T follicular helper cell (primary cell): ENCODE measurements at regions not wholly inside any gene's neighbourhood (a gene's known extent, or its start where the extent isn't known, plus 50 kb on each side); places are given as distances from the start of the nearest gene placed in this dataset.
"Not testable (repeated sequence)": the region's sequence is repeated elsewhere in the genome, so short reads cannot be mapped to it uniquely, and the experiment has no call there.

Experiments
- DNase-seq: peaks from one replicate; pipeline ENCODE4 v3.0.0-alpha.2; 2020; ENCODE audit warnings: low read depth

DNA sequence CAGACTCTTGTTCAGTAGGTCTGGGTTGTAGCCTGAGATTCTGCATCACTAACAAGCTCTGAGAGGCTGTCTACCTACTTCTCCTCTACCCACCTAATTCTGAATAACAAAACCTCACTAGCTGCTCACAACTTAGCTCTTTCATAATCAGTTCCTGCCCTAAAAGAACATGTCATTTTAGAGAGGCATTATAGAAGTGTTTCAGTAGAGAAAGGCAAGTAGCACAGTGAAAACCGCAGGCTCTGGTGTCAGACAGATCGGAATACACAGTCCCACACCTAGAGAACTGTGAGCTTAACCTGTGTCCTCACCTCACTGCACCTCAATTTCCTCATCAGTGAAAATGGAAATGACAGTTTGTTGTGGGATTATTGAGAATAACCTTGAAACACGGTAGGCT is 1337.6 kb upstream of the TENM4 start:
- DNase-seq, result no peak

DNA sequence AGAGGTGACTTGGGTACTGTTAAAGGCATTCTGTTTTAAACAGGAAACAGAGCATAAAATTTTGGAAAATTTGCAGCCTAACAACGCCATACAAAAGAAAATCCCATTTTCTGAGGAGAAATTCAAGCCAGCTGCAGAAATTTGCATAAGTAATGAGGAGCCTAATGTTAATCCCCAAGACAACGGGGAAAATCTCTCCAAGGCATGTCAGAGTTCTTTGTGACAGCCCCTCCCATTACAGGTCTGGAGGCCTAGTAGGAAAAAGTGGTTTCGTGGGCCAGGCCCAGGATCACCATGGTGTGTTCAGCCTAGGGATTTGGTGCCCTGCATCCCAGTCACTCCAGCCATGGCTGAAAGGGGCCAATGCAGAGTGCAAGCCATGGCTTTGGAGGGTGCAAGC is 1333.1 kb upstream of the TENM4 start:
- DNase-seq, result no peak

DNA sequence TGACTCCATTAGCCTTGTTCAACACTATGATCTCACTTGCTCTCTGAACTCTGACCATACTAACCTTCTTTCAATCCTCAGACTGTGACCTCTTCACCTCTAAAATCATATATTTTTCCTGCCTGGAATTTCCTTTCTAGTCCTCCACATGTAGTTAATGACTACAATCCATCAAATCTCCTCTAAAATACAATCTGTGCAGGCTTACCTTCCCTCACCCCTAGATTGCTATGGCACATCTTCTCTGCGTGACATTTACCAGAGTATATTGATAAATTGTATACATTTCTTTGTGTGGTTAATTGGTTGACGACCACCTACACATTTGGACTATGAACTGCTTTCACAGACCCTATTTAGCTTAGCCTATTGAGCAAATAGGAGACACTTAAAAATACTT is 1330.2 kb upstream of the TENM4 start:
- DNase-seq, result no peak

DNA sequence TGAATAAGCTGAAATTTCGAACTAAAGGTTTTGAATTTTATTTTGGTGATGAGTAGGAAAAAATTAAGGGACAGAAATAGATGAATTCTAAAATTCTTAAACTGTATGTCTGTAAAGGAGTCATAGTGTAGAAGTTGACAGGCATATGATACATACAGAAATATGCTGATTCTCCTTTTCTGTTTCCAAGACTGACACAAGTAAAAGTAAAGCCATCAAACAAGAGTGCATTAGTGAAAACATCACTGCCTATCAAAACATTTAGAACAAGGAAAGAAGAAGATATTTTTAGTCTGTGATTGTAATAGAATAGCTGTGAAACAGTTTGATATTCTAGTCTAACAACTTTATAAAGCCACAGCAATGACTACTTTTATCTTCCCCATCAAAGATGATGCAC is 1318.0 kb upstream of the TENM4 start:
- no peak for DNase-seq

DNA sequence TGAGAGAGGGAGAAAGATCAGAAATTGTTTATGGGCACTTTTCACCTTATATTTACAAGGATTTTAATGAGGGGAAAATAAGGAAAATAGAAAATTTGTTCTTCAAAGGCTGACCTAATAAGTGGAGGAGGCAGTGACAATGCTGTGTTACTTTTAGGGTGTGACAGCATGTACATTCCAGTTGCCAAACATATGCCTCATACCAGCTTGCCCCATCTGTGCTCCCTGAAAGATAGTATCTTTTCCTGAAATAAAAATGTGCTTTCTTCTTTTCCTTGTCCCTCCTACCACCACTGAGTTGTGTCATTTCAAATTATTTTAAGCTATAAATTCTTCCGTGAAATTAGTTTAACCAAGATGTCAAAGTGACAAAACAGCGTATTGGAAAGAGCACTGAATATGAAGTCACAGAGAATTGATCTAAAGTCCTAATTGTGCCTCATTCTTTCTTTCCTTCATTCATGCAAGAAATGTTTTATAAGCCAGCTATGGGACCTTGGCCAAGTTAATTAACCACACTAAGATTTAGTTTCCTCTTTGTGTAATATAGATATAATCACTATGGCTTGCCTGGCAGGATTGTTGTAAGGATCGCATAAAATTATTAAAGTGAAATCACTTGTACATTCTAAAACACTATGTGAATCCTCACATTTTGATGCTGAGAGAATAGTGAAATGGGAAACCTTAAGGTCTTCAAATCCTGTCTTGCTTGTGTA is 1307.5 kb upstream of the TENM4 start:
- no peak for DNase-seq

DNA sequence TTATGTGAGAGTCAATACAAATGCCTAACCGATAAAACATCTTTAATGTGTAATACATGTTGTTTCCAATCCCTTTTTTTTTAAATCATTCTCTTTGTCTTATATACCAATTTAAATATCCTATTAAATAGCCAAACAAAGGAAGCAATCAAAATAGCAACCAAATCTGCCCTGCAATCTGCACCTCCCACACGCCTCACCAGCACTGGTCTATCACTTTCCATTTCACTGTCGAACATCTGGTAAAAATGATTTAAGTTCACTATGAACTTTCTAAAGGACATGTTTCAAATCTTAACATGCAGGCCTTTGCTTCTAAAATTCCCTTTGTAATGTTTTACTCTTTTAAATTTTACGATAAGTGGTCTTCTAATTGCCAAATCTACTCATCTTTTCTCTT is 1305.5 kb upstream of the TENM4 start:
- DNase-seq, result no peak

DNA sequence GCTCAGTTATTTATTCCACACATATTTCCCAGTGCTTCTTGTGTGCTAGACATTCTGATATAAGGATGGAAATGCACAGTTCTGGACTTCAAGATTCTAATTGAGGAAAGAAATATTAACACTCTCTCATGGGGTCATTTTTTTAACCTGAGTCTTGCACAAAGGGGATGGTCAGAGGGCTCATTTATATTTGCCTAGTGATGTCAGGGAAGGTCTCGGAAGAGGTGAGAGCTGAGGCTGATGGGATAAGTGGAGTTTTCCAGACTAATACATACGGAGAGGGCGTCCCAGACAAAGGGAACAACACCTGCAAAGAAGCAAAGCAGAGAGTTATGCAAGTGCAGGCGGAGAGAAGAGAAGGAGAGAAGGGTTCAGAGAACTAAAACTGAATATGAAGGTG is 1304.6 kb upstream of the TENM4 start:
- no peak for DNase-seq

DNA sequence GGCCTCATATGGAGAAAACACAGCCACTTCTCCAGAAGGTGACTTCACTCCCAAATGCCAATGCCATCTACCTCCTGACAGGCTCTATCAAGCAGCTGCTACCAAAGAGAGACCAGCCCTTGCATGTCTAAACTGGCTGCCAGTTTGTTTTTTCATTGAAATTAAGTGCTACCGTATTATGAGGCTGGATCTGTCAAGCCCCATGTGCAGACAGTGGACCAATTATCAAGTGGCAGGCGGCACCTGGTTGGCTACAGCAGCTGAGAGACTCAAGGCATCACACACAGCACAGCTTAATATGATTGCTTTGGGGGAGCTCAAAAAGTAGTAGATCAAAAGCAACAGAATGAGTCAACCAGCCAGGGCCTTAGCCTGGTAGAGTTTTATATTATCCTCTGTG is 1293.0 kb upstream of the TENM4 start:
- no peak for DNase-seq

DNA sequence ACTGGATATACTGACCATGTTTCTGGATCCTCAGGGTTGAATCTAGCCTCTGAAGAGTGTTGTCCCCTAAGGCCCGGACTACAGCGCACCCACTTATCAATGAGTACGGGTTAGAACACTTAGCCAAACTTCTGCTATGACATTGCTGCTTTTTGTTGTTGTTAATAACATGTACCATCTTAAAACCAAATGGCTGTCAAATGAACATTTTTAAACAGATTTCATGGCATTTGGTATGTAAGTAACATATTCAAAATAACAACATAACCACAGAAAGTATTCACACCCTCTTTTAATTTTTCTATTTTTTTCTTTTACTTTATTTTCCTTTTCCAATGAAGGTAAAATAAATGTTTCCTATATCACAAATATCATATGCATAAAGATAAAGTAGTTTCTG is 1292.5 kb upstream of the TENM4 start:
- DNase-seq, result no peak

DNA sequence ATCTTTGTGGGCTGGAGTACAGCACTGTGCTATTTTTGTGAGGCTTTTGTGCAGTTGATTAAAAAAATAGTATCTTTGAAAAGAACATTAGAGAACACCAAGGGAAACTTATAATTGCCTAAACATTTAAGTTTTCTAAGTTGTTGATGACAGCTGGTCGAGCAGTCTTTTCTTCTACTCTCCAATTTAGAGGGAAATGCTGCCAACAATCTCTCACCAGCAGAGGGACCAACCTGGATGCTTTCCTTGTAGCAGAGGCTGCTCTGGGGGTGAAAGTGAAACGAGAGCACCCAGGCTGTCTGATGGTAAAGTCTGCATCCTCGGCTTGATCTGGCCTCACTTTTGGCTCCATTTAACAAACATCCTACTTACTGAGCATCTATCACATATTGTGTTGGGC is 1286.5 kb upstream of the TENM4 start:
- no peak for DNase-seq

DNA sequence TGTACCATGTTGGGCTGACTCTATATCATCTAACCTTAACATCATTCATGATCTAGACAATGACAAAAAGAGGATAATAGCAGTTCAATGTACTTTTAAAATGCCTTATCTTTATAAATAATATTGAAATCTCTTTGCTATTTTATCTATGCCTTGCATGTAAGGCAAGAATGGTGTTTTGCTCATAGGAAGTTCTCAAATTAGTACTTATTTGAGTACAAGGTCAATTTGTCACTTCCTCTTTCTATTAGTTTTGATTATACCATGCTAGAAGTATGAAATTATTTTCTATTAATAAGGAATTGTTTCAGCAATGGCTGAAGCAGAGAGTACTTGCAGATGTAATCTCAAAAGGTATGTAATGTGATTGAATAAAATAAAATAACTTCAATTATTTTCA is 1285.4 kb upstream of the TENM4 start:
- no peak for DNase-seq

DNA sequence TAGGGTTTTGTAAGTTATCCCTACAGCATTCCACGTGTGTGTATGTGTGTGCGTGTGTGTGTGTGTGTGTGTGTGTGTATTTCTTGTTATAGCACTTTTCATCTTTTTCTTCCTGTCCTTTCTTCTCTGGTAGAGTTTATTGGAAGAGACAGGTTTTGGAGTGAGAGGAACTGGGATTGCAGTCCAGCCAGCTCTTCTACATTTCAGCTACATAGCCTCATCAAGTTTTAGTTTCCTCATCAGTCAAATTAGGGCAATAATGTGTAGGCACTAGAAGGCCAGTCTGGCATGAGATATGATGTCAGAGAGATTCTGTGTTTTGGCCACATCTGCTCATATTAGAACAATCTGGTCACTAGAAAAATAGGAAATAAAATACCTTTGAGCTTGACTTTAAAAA is 1283.5 kb upstream of the TENM4 start:
- DNase-seq, result no peak

DNA sequence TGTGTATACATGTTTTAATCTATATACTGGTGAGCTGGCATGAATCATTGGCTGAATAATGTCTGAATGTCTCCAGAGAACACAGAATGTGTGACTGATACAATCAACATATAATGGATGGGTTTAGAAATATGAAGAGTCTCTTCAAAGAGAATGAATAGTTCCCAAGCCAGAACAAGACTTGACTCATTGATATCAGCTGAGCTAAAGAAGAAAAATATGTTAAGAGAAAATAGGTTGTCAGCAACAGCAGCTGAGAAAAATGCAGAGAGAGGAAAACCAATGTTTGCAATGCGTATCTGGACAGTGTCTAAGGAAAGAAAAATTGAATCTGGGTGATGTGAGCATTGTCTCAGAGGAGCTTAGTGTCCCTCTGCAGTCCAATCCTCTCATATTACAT is 1281.8 kb upstream of the TENM4 start:
- no peak for DNase-seq

DNA sequence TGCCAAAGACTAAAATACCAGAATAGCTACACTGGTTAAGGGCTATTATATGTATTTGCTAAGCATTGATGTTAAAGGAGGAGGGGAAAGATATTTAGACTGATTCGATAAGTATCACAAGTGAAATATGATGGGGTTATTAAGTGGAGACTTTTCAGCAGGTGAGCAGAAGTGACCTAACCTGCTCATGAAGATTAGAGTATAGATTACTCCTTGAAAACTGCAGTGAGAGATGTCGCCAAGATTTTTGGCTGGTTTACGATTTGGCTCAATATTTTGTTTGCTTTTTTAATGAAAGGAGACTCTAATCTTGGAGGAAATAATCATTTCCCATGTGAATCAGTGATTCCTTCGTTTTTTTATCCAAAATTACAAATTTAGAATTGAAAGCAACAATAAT is 1279.5 kb upstream of the TENM4 start:
- no peak for DNase-seq

DNA sequence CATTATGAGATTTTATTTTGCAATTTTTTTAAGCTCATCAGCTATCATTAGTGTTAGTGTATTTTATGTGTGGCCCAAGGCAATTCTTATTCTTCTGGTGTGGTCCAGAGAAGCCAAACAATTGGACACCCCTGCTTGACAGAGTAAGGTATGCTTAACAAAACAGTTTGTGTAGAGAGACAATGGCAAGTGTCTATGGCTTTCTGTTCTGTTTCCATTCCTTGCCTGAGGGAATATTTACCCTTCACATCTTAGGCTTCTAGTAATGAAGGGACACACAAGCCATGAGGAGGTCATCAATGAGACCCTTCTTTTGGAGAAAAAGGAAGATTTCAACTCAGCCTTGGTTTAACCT is 1278.4 kb upstream of the TENM4 start:
- no peak for DNase-seq

DNA sequence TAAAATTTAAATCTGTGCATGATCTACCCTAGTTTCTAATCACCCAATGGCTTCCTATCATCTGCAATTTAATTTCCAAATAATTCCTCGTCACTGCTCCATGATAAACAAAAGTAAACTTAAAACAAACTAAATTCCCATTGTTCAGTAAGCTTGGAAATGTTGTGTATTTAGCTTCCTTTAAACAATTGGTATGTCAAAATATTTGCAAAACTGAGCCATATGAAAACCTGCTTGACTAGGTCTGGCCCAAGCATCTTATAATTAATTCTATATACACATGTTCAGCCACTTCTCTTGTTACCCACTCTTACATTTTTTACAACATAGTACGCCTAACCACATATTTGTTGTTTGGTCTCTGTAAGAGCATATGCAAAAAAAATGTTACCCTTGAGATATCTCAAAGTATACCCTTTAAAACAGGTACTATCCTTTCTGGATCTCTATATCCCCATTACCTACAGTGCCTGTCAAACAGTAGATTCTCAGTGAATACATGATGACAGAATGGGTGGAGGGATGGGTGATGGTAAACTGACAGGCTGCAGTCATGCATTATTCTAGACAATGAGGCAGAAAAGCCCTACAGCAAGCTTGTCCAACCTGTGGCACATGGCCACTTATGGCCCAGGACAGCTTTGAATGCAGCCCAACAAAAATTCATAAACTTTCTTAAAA is 1277.9 kb upstream of the TENM4 start:
- DNase-seq, result no peak

DNA sequence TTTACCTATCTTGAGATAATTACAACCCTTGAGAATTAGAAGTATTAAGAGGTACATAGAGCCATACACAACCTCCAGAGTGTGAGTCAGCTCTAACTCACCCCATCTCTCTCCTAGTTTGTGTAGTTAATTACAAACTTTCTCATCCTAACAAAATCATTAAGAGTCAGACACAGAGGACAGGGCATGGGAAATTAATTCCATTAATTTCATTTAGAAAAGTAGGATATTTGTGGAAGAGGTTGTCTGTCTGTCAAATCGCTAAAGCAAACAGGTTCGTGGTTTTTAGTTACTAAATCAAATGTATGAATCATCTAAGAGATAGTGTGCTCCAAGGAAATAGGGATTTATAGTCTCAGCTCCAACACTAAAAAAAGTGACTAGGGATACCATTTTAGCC is 1261.4 kb upstream of the TENM4 start:
- no peak for DNase-seq

DNA sequence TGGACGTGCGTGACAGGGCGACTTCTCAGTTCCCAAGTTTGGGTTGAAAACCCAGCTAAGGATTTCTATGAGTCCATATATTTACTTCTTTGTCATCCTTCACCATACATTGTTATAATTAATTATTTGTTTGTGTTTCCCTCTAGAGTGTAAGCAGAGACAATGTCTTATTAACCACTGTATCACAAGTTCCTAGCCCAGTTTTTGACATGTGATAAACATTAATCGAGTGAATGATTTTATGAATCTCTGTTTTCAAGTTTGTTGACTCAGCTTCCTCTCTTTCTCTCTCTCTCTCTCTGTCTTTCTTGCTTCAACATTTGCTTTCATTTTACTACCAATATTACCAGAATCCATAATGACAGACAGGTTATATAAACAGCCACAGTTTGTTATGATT is 1259.6 kb upstream of the TENM4 start:
- DNase-seq, result no peak

DNA sequence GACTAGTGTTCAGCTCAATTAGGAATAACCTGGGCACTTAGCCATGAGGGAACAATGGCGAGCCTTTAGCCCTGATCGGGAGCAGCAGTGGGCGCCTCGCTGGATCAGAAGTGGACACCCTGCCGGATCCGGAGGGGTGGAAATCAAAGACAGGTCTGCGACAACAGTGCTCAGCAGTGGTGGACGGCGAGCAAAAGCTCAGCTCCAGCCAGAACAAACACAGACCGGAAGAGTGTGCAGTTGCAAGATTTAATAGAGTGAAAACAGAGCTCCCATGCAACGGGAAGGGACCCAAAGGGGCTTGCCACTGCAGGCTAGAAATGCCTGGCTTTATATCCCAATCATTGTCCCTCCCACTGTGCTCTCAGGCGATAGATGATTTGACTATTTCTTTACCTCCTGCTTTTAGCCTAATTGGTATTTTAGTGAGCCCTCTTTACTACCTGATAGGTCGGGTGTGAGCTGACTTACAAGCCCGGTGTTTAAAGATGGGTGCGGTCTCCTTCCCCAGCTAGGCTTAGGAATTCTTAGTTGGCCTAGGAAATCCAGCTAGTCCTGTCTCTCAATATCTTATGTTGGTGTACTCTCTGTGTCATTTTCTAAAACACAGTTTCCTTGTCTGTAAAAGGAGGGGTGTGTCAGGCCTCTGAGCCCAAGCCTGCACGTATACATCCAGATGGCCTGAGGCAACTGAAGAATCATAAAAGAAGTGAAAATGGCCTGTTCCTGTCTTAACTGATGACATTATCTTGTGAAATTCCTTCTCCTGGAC is 1258.8 kb upstream of the TENM4 start:
- DNase-seq, result not testable (repeated sequence)

DNA sequence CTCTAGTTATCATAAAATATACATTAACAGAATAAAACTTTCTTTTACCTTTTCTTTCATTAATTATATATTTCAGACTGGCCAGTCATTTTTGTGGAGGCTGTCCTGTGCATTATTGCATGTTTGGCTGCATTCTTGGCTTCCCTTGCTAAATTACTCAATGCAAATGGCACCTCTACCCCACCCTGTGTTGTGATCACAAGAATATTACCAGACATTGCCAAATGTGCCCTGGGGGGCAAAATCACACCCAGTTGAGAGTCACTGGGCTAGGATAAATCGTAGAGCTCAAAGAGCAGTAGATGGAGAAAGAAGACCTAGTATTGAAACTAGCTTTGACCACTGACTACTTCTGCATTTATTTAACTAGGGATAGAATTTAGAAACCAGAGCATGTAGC is 1257.8 kb upstream of the TENM4 start:
- no peak for DNase-seq

DNA sequence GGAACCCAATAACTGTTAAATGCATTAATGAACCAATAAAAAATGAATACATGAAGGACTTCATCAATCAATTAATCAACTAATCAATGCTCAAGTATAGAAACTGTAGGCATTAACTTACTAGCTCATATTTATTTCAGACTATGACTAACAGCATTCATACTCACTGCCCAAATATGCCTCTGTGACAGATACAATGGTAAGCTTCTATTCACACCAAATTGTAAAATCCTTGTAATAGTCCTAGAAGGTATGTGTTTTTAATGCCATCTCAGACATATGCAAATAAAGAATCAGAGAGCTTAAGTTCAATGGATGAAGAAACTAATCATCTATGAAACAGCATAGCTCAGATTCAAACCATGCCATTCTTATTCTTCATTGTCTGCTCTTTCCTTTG is 1253.6 kb upstream of the TENM4 start:
- no peak for DNase-seq

DNA sequence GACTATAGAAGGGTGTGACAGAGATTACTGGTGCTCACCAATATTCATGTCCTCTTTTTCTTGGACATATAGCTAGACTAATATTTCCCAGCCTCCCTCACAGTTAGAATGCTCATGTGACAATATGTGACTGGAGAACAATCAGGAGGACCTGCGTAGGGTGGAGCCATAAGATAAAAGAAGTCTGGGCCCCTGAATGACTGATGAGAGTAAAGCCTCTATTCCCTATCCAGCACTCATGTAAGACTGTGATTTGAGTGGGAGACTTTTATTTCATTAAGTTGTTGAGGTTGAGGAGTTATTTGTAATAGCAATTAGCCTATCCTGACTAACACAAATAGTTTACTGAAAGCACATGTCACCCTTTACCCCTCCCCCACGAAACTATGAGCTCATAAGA is 1247.1 kb upstream of the TENM4 start:
- no peak for DNase-seq

DNA sequence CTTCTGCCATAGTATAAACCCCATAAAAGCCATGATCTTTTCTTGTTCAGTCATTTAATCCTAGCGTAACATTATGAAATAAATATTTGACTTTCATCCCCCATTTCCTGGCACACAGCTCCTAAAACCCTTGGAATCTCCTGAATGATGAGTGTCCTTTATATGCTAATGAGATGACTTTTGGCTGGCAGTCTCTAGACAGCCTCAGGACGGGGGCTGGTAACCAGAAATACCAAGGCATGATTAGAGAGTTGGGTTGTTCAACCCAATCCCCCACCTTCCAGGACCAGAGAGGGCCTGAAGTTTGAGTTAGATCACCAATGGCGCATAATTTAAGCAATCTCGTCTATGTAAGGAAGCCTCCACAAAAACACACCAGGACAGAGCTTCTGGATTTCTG is 1246.1 kb upstream of the TENM4 start:
- no peak for DNase-seq
